Type B pancreatic cell (in vitro differentiated cells): ENCODE measurements at regions not wholly inside any gene's neighbourhood (a gene's known extent, or its start where the extent isn't known, plus 50 kb on each side); places are given as distances from the start of the nearest gene placed in this dataset.

Source experiments
- DNase-seq: peaks from one replicate; pipeline ENCODE4 v3.0.0; 2021; ENCODE audit warnings: mixed read lengths; ENCODE audit not compliant: unreplicated experiment; ENCODE audit errors: extremely low spot score
- H3K27ac Mint-ChIP-seq: 2 replicates; pipeline ENCODE4 v1.8.0; 2021; ENCODE audit warnings: mild to moderate bottlenecking, mixed read lengths
- H3K27me3 Mint-ChIP-seq: 2 replicates; pipeline ENCODE4 v1.8.0; 2021; ENCODE audit warnings: mixed read lengths
- H3K36me3 Mint-ChIP-seq: 2 replicates; pipeline ENCODE4 v1.8.0; 2021; ENCODE audit warnings: mixed read lengths
- H3K4me1 Mint-ChIP-seq: one replicate; pipeline ENCODE4 v1.8.0; 2021; ENCODE audit warnings: mixed read lengths; ENCODE audit not compliant: unreplicated experiment
- H3K4me3 Mint-ChIP-seq: 2 replicates; pipeline ENCODE4 v1.8.0; 2021; ENCODE audit warnings: mild to moderate bottlenecking, mixed read lengths
- H3K9me3 Mint-ChIP-seq: 2 replicates; pipeline ENCODE4 v1.8.0; 2021; ENCODE audit warnings: mixed read lengths
- TF ChIP-seq, protein P1 (sequence below): fragments of 200-600 bp; sonication (generic); conservative IDR thresholded peaks from 2 replicates; pipeline ENCODE4 v1.5.0; 2021; ENCODE audit warnings: antibody characterized with exemption, mild to moderate bottlenecking

- no peak for DNase-seq
- Mint-ChIP-seq H3K36me3 (no peaks in the 10 kb centered on the region), H3K4me1 (peaks cover 39% of the 10 kb centered on the region), H3K4me3 (peak overlapping the region; percentile 20), H3K9me3 (peaks cover 3% of the 10 kb centered on the region), H3K27me3 (peaks cover 18% of the 10 kb centered on the region), H3K27ac (peak overlapping the region; percentile 56)
- TF ChIP-seq, protein P1, sequence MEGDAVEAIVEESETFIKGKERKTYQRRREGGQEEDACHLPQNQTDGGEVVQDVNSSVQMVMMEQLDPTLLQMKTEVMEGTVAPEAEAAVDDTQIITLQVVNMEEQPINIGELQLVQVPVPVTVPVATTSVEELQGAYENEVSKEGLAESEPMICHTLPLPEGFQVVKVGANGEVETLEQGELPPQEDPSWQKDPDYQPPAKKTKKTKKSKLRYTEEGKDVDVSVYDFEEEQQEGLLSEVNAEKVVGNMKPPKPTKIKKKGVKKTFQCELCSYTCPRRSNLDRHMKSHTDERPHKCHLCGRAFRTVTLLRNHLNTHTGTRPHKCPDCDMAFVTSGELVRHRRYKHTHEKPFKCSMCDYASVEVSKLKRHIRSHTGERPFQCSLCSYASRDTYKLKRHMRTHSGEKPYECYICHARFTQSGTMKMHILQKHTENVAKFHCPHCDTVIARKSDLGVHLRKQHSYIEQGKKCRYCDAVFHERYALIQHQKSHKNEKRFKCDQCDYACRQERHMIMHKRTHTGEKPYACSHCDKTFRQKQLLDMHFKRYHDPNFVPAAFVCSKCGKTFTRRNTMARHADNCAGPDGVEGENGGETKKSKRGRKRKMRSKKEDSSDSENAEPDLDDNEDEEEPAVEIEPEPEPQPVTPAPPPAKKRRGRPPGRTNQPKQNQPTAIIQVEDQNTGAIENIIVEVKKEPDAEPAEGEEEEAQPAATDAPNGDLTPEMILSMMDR, result no peak
Measured at GRCh38 chr10:30755441-30755953, 125.9 kb upstream of the LYZL2 start.

- Mint-ChIP-seq H3K27ac (no peak overlapping the region), H3K4me1 (peaks cover 44% of the 10 kb centered on the region), H3K9me3 (peaks cover 3% of the 10 kb centered on the region), H3K27me3 (peaks cover 35% of the 10 kb centered on the region), H3K36me3 (no peaks in the 10 kb centered on the region), H3K4me3 (no peak overlapping the region)
- no peak for DNase-seq
- TF ChIP-seq, protein P1, result no peak
Measured at GRCh38 chr10:30752481-30752881, 122.9 kb upstream of the LYZL2 start.

GRCh38 chr10:30751678-30752331 lies 122.3 kb upstream of the LYZL2 start:
- Mint-ChIP-seq H3K27ac (no peak overlapping the region), H3K9me3 (peaks cover 3% of the 10 kb centered on the region), H3K36me3 (no peaks in the 10 kb centered on the region), H3K27me3 (peaks cover 35% of the 10 kb centered on the region), H3K4me1 (peaks cover 44% of the 10 kb centered on the region), H3K4me3 (no peak overlapping the region)
- DNase-seq, result no peak
- TF ChIP-seq, protein P1, result peak; percentile 91

DNA sequence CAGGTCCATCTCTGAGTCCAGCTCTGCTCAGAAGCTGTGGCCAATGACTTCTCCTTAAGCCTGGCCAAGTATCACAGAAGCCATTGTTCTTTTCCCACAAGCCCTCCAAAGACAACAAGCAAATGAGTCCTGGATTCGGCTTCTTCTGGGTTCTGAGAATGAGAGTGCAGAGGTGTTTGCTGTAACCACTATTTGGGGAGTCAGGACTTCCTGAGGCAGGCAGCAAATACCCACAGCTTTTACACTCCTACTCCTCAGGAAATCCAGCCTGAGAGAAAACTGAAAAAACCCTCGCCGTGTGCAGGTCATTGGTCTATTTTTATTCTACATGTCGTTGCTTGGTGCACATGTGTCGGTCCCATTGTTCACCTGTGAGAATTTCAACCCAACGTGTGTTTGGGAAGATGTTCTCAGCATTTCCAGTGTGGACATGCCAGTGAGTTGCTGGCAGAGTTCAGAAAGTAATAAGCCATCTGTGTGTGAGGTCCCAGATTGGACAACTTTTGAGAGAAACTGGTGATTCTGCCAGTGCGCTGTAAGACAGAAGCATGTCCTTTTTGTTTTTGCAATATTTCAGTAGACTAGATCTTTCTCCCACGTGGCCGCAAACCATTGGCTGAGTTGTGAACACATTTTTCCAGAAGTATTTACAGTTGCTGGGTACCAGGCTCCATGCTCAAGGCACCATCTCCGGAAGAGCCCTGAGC lies 121.6 kb upstream of the LYZL2 start:
- Mint-ChIP-seq H3K4me3 (no peak overlapping the region), H3K27me3 (peaks cover 37% of the 10 kb centered on the region), H3K9me3 (peaks cover 3% of the 10 kb centered on the region), H3K27ac (no peak overlapping the region), H3K4me1 (peaks cover 44% of the 10 kb centered on the region), H3K36me3 (no peaks in the 10 kb centered on the region)
- TF ChIP-seq, protein P1, result no peak
- DNase-seq, result no peak

- no peak overlapping the region for H3K4me3 Mint-ChIP-seq
- peaks cover 41% of the 10 kb centered on the region for H3K27me3 Mint-ChIP-seq
- H3K4me1 Mint-ChIP-seq, result peaks cover 27% of the 10 kb centered on the region
- DNase-seq, result no peak
- no peaks in the 10 kb centered on the region for H3K36me3 Mint-ChIP-seq
- no peaks in the 10 kb centered on the region for H3K9me3 Mint-ChIP-seq
- no peak overlapping the region for H3K27ac Mint-ChIP-seq
- TF ChIP-seq, protein P1, result no peak
Measured at GRCh38 chr10:30749385-30749784, 119.8 kb upstream of the LYZL2 start.
